RWPE1 (cell line): ENCODE measurements at regions not wholly inside any gene's neighbourhood (a gene's known extent, or its start where the extent isn't known, plus 50 kb on each side); places are given as distances from the start of the nearest gene placed in this dataset.

Source experiments
- CTCF ChIA-PET: fragments of 350-600 bp; sonication (Branson Sonifier 250); formaldehyde crosslinking; extraction: SDS; loops from one replicate; lab custom pipeline; 2021; lab: Yijun Ruan, JAX
- POLR2A ChIA-PET: fragments of 400-600 bp; formaldehyde crosslinking; extraction: SDS; loops from one replicate; lab custom pipeline; 2020; ENCODE audit warnings: antibody characterized with exemption; ENCODE audit not compliant: low non-redundant PET; lab: Yijun Ruan, JAX
- DNase-seq: peaks from one replicate; pipeline ENCODE4 v3.0.0; 2012; ENCODE audit warnings: low spot score
- H3K27ac ChIP-seq: fragments of 450-650 bp; 2 replicates; pipeline ENCODE4 v1.5.1; 2017
- CTCF ChIP-seq: fragments of 450-650 bp; conservative IDR thresholded peaks from 2 replicates; pipeline ENCODE4 v1.5.1; 2017; ENCODE audit warnings: low read depth, mild to moderate bottlenecking

DNA sequence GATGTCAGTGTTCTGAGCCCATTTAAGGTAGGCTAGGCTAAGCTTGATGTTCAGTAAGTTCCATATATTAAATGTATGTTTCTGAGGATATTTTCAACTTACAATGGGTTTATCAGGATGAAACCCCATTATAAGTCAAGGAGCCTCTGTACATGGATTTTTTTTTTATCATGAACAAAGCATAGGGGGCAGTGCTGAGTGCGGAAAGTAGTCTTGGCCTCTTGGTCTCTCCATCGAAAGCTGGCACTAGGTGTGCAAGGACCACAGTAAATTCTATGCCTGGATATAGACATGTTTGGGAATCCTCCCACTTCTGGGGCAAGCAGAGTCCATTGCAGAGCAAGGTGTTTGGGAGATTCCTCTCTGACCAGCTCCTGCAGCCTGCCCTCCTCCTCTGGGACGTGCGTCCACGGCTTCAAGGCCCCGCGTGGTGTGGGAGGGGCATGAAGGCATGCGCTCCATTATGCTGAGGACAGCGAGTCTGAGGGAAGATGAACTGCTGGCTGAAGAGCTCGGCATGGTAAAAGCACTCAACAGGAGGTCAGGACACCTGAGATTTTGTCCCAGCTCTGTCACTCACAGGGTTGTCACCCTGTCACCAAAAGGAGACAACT is 122.9 kb upstream of the LIPC start:
- CTCF ChIA-PET = interaction anchor here (0.6 kb wide), 1 partner anchor 10 kb away, joined by 4 read pairs; no protein-coding TSS in a partner anchor
- DNase-seq = no peak
- POLR2A ChIA-PET = no interaction called here
- no peak for TF ChIP-seq CTCF
- H3K27ac ChIP-seq = no peak overlapping the region

DNA sequence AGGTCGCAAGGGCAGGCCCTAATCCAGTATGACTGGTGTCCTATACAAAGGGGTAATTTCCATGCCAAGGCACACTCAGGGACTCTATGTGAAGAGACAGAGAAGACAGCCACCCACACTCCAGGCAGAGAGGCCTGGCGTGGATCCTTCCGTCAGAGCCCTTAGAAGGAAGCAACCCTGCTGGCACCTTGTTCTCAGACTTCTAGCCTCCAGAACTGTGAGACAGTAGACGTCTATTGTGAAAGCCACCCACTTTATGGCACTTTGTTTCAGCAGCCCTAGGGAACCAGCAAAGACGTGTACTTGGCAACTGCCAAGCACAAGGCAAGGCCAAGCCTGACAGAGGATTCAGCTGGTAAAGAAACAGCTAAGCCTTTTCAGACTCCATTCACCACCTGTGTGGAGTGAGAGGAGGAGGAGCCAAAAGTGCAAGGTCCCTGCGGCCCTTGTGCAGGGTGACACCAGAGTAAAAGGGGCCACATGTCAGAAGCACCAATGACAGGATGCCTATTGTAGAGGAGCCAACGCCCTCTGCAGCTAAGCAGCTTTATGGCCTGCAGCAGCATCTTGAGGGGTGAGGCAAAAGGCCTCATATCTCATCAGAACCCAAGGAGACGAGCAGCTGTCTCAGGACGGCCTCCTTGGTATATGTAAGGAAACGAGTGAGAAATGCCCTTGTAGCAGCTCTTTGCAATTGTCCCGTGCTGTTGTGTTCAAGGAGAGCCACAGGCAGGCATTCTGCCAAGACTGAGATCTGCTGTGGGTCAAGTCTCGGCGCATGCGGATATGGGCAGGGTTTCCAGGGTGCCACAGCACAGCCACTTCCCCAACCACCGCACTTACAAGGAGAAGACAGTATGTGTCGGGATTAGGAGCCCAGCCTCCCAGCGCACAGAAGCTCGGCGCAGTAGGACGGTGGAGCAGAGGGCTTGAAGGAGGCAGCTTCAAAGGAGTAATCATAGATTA is 121.5 kb upstream of the LIPC start:
- H3K27ac ChIP-seq = no peak overlapping the region
- no peak for DNase-seq
- ChIA-PET CTCF (interaction anchor here (0.6 kb wide), 1 partner anchor 182 kb away, joined by 3 read pairs; no protein-coding TSS in a partner anchor), POLR2A (no interaction called here)
- TF ChIP-seq CTCF = no peak

DNA sequence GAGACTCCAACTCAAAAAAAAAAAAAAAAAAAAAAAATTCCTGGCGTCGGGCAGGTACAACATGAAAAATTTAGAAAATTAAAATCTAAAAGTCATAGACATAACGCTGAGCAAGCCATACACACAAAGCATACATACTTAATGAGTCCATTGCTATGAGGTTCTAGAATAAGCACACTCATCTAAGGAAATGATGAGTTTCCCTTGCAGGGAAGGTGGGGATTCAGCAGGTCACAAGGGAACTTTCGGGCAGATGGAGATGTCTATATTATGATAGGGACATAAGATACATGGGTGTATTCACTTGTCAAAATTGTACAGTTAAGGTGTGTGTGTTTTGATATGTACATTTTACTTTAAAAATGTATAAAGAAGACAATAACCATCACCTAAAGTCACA is 120.2 kb upstream of the LIPC start:
- TF ChIP-seq CTCF = no peak
- CTCF ChIA-PET = no interaction called here
- POLR2A ChIA-PET = no interaction called here
- no peak overlapping the region for H3K27ac ChIP-seq
- no peak for DNase-seq

GRCh38 chr15:58312031-58312430 is 119.8 kb upstream of the LIPC start:
- CTCF ChIA-PET = interaction anchor here (0.7 kb wide), 1 partner anchor 18 kb away, joined by 5 read pairs; no protein-coding TSS in a partner anchor
- H3K27ac ChIP-seq = no peak overlapping the region
- DNase-seq = no peak
- no peak for TF ChIP-seq CTCF
- POLR2A ChIA-PET = no interaction called here

GRCh38 chr15:58313304-58313703 is 118.5 kb upstream of the LIPC start:
- ChIA-PET CTCF (no interaction called here), POLR2A (no interaction called here)
- no peak for TF ChIP-seq CTCF
- DNase-seq = no peak
- H3K27ac ChIP-seq = no peak overlapping the region

DNA sequence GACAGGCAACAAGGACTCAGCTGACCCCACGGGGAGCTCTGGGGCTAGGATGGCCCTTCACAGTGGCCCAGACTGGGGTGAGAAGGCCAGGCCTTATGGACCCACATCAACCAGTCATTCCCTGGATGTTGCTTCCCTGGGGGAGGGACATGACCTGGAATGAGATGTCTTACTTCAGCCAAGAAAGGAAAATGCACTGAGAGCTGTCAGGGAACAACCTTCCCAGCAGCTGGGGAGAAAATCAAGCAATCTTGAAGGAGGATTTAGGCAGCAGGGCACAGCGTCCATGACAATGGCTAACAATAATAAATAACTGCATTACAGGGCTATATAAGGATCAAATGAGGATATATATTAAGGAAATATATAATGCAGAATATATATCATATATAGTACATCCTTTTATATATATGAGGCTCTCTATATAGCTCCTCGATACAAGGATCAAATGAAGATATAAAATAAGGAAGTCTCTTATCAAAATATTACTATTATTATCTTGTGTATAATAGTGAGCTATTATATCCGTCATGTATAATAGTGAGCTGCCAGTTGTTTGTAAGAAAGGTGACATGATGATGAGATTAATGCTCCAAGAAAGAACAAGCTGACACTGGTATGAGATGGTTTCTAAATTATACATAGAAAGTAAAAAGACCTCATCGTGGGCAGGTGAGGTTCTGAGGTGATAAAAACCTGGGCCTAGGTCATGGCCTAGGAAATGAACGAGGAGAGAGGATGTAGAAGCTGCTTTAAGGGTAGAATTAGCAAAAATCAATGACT is 117.8 kb upstream of the LIPC start:
- no peak for DNase-seq
- H3K27ac ChIP-seq = no peak overlapping the region
- no peak for TF ChIP-seq CTCF
- ChIA-PET POLR2A (no interaction called here), CTCF (no interaction called here)
